OCI-LY7 (cell line): ENCODE measurements at regions not wholly inside any gene's neighbourhood (a gene's known extent, or its start where the extent isn't known, plus 50 kb on each side); places are given as distances from the start of the nearest gene placed in this dataset.

Experiments used
- CTCF ChIP-seq: fragments of 200-600 bp; sonication (generic); conservative IDR thresholded peaks from 2 replicates; pipeline ENCODE4 v1.5.1; 2014; ENCODE audit warnings: mild to moderate bottlenecking, antibody characterized with exemption, low read length, moderate library complexity, mixed read lengths
- EZH2phosphoT487 ChIP-seq: fragments of 200-600 bp; sonication (generic); IDR thresholded peaks from 2 replicates; pipeline ENCODE4 v1.6.1; 2018; ENCODE audit warnings: low read depth, borderline replicate concordance, mild to moderate bottlenecking, mixed run types, antibody characterized with exemption, low read length, moderate library complexity, mixed read lengths

- TF ChIP-seq CTCF, result no peak
- TF ChIP-seq EZH2phosphoT487, result no peak
Observed at GRCh38 chr2:236642125-236642524, 72.5 kb downstream of the ACKR3 start.
